GM19463 (cell line): ENCODE measurements at regions not wholly inside any gene's neighbourhood (a gene's known extent, or its start where the extent isn't known, plus 50 kb on each side); places are given as distances from the start of the nearest gene placed in this dataset.
A peak's percentile ranks its signal among the peaks of the same experiment; 100 is the strongest.

Experiments used
- ATAC-seq: cut with Tn5 transposase; IDR thresholded peaks from one replicate; pipeline ENCODE4 v1.9.1; 2021; ENCODE audit warnings: mild to moderate bottlenecking, moderate library complexity; ENCODE audit not compliant: unreplicated experiment

DNA sequence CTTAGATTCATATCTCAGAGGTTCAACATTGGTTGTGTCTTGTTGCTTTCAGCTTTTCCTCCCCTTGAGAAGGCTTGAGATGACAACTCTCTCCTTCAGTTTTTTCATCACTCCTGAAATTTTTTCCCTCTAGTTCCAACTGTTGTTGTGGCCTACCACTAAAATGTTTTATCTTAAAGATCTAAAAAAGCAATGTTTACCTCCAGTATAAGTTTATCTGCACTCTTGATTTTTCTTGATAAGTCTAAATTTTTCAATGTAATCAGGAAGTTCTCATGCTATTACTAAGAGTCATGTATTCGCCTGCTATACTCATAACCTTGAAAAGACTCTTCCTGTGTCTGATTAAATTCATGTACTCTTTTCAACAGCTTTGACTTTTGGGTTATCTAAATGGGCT, 366.3 kb upstream of the TFPI start:
- ATAC-seq, result no peak

DNA sequence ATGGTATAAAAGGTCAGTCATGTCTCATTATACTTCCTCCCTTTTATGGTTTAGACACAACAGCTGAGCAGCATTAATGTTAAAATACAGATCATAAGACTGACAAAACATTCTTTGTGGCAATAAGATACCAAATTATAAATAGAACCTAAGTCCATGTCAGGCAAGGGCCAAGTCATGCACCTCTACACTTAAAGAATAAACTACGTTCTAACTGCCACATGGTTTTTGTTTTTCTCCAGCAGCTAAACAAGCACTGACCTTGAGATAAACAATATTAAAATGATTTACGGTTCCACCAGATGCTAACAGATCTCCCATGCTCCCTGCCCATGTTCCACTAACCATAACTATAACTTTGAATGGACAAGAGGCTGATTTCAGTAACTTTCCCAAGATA, 368.6 kb upstream of the TFPI start:
- ATAC-seq, result no peak

GRCh38 chr2:187924293-187924692, 367.4 kb upstream of the GULP1 start:
- no peak for ATAC-seq

- no peak for ATAC-seq
These were observed 357.4 kb upstream of the GULP1 start for GRCh38 chr2:187934236-187934635.

DNA sequence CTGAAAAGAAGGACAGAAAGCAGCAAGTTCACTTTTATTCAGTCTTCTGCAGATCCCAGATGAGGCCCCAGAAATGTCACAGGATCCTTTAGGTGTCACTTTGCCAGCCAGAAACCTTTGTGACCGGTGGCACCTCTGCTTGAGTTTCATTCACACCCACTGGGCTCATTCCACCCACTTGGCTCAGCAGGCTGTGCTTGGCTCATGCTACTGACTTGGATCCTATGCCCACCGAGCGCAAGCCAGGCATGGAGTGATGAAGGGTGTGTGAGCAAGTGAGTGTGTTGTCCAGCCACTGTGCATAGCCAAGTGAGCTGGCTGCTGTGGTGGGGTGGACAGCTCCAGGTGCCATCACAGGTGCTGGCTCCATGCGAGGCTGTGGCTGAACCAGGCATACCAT, 357.0 kb upstream of the GULP1 start:
- ATAC-seq, result no peak

GRCh38 chr2:187935126-187935525, 356.5 kb upstream of the GULP1 start:
- no peak for ATAC-seq

GRCh38 chr2:187936228-187936627, 355.4 kb upstream of the GULP1 start:
- no peak for ATAC-seq

GRCh38 chr2:187939180-187939579, 352.5 kb upstream of the GULP1 start:
- no peak for ATAC-seq

DNA sequence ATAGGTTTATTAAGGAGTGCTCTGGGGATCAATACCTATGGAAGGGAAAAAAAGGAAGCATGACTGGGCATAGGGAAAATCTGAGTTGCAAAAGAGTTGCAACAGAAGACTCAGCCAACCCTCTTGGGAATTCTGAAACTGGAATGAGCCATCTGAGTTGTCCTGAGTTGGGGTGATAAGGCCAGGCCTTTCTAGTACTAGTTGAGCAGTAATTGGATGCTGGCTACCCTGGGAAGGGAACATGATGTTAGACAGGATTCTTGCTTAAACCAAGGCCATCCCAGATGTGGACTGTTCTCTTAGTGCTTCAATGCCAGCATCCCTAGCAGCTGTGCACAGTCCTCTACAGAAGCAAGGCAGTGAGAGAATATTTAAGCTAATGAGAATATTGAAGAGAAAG, 348.8 kb upstream of the GULP1 start:
- no peak for ATAC-seq

DNA sequence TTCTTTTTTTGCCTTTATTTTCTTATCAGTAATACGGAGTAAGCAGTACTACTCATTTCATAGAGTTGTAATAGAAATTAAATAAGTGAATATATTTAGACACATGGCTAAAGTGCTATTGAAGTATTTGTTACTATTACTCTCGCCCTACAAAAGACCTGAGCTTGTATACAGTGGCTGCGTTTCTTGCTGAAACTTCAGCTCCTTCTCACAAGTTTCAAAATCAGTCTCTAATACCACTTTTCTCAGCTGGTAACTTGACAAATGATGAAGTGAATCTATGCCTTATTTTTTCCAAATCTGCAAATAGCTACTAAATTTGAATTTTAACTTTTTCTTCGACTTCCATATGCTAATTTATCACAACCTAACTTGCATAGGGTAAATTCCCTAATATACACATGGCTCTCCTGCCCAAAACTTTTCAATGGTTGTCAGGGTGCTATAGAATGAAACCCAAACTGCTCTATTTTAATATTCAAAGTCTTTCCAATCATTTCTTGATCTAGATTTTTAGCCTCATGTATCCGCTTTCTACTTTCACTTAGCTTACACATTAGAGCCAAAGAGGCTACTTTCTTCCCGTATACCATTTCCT, 347.8 kb upstream of the GULP1 start:
- no peak for ATAC-seq

- ATAC-seq, result no peak
These were observed 341.8 kb upstream of the GULP1 start for GRCh38 chr2:187949859-187950258.

GRCh38 chr2:187951470-187952218, 340.0 kb upstream of the GULP1 start:
- ATAC-seq, result no peak

- ATAC-seq, result no peak
These were observed 334.7 kb upstream of the GULP1 start for GRCh38 chr2:187956906-187957534.

GRCh38 chr2:187959821-187960220, 331.9 kb upstream of the GULP1 start:
- no peak for ATAC-seq

DNA sequence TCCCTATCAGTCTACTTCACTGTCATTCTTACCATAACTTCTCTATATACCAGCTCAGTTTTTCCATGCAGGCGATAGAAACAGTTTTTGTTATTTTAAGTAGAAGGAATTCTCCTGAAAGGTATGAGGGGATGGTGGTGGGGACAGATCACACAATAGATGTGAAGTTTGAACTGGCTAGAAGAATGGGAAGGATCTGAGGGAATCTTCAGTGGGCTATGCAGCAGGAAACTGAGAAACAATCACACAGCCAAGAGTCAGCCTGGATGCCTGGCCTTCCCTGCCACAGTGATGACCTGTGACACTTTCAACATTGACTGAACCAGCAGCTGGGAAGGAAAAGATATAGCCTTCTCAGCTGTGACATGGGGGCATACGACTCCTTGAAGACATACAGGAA, 329.1 kb upstream of the GULP1 start:
- no peak for ATAC-seq

- ATAC-seq, result no peak
These were observed 326.9 kb upstream of the GULP1 start for GRCh38 chr2:187964746-187965145.

- no peak for ATAC-seq
These were observed 324.8 kb upstream of the GULP1 start for GRCh38 chr2:187966924-187967323.

DNA sequence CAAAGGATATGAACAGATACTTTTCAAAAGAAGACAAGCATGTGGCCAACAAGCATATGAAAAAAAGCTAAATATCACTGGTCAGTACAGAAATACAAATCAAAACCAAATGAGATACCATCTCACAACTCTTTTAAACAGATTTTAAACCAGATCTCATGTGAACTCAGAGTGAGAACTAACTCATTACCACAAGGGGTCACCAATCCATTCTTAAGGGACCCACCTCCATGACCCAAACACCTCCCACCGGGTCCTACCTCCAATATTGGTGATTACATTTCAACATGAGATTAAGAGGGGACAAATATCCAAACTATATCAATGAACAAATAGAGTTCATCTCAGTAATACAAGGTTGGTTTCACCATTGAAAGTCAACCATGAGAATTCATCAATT, 319.8 kb upstream of the GULP1 start:
- ATAC-seq, result no peak

DNA sequence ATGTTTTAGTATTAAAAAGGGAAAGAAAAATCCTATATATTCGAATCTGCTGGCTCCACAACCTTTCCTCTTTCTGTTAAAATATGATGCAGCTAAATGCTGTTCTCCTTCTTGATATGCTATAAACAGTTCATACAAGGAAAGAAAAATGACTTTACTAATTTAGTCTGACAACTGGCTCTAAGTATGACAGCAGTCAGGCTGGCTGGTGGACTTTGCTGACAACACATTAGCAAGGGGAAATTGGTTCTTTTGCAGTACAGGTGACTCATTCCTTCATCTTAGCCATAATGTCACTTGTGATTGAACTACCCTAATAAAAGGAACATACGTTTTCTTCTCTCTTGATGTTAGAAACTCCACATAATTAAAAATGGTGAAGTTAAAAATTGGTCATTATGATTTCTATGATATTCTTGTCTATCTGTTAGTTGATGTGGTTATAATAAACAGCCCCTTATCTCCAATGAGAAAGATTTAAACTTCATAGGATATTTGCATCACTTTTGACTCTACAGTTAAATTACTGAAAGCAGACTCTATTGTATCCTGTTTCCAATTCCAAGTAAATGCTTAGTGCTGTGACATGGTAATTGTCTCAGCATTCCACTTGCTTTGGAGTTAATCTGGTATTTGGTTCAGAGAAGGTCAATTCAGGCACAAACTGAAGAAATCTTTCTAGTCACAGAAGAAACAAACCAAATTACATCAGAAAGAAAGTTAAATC, 315.3 kb upstream of the GULP1 start:
- no peak for ATAC-seq

- no peak for ATAC-seq
These were observed 314.7 kb upstream of the GULP1 start for GRCh38 chr2:187976986-187977333.

- ATAC-seq, result no peak
These were observed 313.3 kb upstream of the GULP1 start for GRCh38 chr2:187978356-187978755.

DNA sequence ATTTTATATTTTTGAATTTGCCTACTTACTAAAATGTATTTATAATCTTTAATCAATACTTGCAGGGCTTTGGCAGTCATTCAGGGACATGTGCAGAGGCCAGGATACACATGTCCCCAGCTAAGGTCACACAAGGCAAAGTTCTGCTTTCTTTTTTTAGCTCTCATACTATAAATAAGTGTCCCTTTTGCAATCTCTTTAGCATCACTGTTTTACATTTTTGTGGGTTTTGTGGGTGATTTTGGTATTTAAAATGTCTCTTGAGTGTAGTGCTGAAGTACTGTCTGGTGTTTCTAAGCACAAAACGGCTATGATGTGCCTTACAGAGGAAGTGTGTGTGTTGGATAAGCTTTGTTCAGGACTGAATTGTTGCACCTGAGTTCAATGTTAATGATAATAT, 309.0 kb upstream of the GULP1 start:
- peak; percentile 60 for ATAC-seq
